Astrocyte of the spinal cord (primary cell): ENCODE measurements at regions not wholly inside any gene's neighbourhood (a gene's known extent, or its start where the extent isn't known, plus 50 kb on each side); places are given as distances from the start of the nearest gene placed in this dataset.
A peak's percentile ranks its signal among the peaks of the same experiment; 100 is the strongest.

Experiments used
- DNase-seq: peaks from one replicate; pipeline ENCODE4 v3.0.0; 2011; ENCODE audit warnings: low read depth, low spot score
- H3K4me3 ChIP-seq: 2 replicates; pipeline ENCODE4 v1.5.1; 2011; ENCODE audit warnings: low read depth, mild to moderate bottlenecking, low read length, moderate library complexity
- in situ Hi-C: cut with HindIII; loops from 2 replicates; pipeline ENCODE4 v1.10.0; 2017; ENCODE audit warnings: low sequenced_read_pairs
- TF ChIP-seq, protein P1 (sequence below): IDR thresholded peaks from 2 replicates; pipeline ENCODE4 v1.5.1; 2012; ENCODE audit warnings: low read depth, mild to moderate bottlenecking, low read length, inconsistent platforms

- TF ChIP-seq, protein P1, sequence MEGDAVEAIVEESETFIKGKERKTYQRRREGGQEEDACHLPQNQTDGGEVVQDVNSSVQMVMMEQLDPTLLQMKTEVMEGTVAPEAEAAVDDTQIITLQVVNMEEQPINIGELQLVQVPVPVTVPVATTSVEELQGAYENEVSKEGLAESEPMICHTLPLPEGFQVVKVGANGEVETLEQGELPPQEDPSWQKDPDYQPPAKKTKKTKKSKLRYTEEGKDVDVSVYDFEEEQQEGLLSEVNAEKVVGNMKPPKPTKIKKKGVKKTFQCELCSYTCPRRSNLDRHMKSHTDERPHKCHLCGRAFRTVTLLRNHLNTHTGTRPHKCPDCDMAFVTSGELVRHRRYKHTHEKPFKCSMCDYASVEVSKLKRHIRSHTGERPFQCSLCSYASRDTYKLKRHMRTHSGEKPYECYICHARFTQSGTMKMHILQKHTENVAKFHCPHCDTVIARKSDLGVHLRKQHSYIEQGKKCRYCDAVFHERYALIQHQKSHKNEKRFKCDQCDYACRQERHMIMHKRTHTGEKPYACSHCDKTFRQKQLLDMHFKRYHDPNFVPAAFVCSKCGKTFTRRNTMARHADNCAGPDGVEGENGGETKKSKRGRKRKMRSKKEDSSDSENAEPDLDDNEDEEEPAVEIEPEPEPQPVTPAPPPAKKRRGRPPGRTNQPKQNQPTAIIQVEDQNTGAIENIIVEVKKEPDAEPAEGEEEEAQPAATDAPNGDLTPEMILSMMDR, result no peak
- in situ Hi-C loops, result no loop called here
- DNase-seq, result peak; percentile 32
- no peak overlapping the region for H3K4me3 ChIP-seq
Measured at GRCh38 chr5:88542786-88543185, 274.1 kb upstream of the TMEM161B start.

- in situ Hi-C loops, result no loop called here
- H3K4me3 ChIP-seq, result no peak overlapping the region
- TF ChIP-seq, protein P1, result no peak
- DNase-seq, result no peak
Measured at GRCh38 chr5:88540471-88541115, 271.9 kb upstream of the TMEM161B start.

- TF ChIP-seq, protein P1, result no peak
- DNase-seq, result peak; percentile 23
- H3K4me3 ChIP-seq, result peak overlapping the region; percentile 3
- in situ Hi-C loops, result no loop called here
Measured at GRCh38 chr5:88539693-88540365, 271.2 kb upstream of the TMEM161B start.

DNA sequence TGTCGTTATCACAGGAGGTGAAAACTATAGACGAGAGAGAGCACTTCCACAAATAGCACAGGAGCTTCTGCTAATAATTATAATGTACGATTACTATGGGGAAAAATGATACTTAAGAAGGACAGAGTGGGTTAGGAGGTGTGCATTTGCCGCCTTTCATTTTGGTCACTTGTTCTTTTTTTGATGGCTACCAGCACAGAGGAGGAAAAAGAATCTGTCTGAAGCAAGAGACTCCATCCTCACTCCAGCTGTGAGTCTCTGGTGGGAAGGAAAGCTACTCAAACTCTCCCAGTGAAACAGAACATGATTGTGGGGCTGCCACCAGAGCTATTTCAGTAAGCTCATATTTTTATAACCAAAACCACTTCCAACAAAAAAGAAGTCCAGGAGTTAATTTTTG lies 270.4 kb upstream of the TMEM161B start:
- TF ChIP-seq, protein P1, result no peak
- in situ Hi-C loops, result no loop called here
- H3K4me3 ChIP-seq, result no peak overlapping the region
- DNase-seq, result no peak

GRCh38 chr5:88536146-88536545 lies 267.5 kb upstream of the TMEM161B start:
- in situ Hi-C loops, result no loop called here
- TF ChIP-seq, protein P1, result no peak
- DNase-seq, result no peak

DNA sequence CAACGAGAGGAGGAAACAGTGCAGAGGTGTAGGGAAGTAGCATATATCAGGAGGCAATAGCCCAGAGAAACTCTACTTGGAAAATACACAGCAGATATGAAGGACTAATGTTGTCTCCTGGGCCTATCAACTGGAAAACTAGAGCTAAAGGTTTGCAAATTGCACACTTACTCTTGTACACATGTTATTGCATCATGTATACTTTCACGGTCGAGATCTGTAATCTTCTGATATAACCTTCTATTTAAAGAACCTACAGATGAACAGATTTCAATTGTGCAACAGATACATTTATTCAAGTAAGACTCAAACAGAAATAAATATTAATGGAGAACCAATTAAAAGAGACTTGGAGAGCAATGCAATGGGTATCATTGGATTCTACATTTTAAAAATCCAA lies 256.3 kb upstream of the TMEM161B start:
- H3K4me3 ChIP-seq, result no peak overlapping the region
- DNase-seq, result no peak
- TF ChIP-seq, protein P1, result no peak
- in situ Hi-C loops, result no loop called here

More at GRCh38 chr5:88536146-88536545, 267.5 kb upstream of the TMEM161B start:
- no peak overlapping the region for H3K4me3 ChIP-seq
